ENCODE measurements at regions not wholly inside any gene's neighbourhood (a gene's known extent, or its start where the extent isn't known, plus 50 kb on each side); places are given as distances from the start of the nearest gene placed in this dataset.
A peak's percentile ranks its signal among the peaks of the same experiment; 100 is the strongest.

- DNase-seq, result no peak
Observed at GRCh38 chr10:130372222-130372621, 236.0 kb downstream of the GLRX3 start.

GRCh38 chr10:130372866-130373265, 236.7 kb downstream of the GLRX3 start:
- DNase-seq, result no peak

- peak; percentile 1 for DNase-seq
Observed at GRCh38 chr10:130377986-130378540, 241.9 kb downstream of the GLRX3 start.

- peak; percentile 16 for DNase-seq
Observed at GRCh38 chr10:130378556-130379400, 242.6 kb downstream of the GLRX3 start.

- DNase-seq, result no peak
Observed at GRCh38 chr10:130380056-130380455, 243.9 kb downstream of the GLRX3 start.

GRCh38 chr10:130382031-130382430, 245.8 kb downstream of the GLRX3 start:
- no peak for DNase-seq

- DNase-seq, result no peak
Observed at GRCh38 chr10:130387936-130388580, 251.9 kb downstream of the GLRX3 start.

- no peak for DNase-seq
Observed at GRCh38 chr10:130388746-130389145, 252.6 kb downstream of the GLRX3 start.

GRCh38 chr10:130389906-130390305, 253.7 kb downstream of the GLRX3 start:
- no peak for DNase-seq

- no peak for DNase-seq
Observed at GRCh38 chr10:130392031-130392430, 255.8 kb downstream of the GLRX3 start.

GRCh38 chr10:130393342-130393741, 257.2 kb downstream of the GLRX3 start:
- DNase-seq, result no peak

GRCh38 chr10:130394832-130395231, 258.6 kb downstream of the GLRX3 start:
- DNase-seq, result no peak

- DNase-seq, result no peak
Observed at GRCh38 chr10:130395248-130395936, 259.2 kb downstream of the GLRX3 start.

- no peak for DNase-seq
Observed at GRCh38 chr10:130396044-130396443, 259.9 kb downstream of the GLRX3 start.

- DNase-seq, result no peak
Observed at GRCh38 chr10:130398090-130398994, 262.2 kb downstream of the GLRX3 start.

GRCh38 chr10:130399425-130399950, 263.3 kb downstream of the GLRX3 start:
- no peak for DNase-seq

GRCh38 chr10:130400890-130401289, 264.7 kb downstream of the GLRX3 start:
- no peak for DNase-seq

- DNase-seq, result no peak
Observed at GRCh38 chr10:130401860-130402765, 265.9 kb downstream of the GLRX3 start.

GRCh38 chr10:130403153-130404075, 267.2 kb downstream of the GLRX3 start:
- no peak for DNase-seq

Data from eye (tissue), 1 donor.